Upper lobe of left lung (tissue), 6 donors: ENCODE measurements at regions not wholly inside any gene's neighbourhood (a gene's known extent, or its start where the extent isn't known, plus 50 kb on each side); places are given as distances from the start of the nearest gene placed in this dataset.

Experiments
- ATAC-seq, 2 donors: fragments of 200-7000 bp; cut with Tn5 transposase; one replicate each; pipeline ENCODE4 v1.9.1; 2022; ENCODE audit warnings: mild to moderate bottlenecking in 2 of 2, moderate library complexity in 2 of 2; ENCODE audit not compliant: low FRiP score in 2 of 2
- DNase-seq, 2 donors: peaks; one replicate each; pipeline ENCODE4 v3.0.0-alpha.2; 2019 to 2020
- H3K27ac ChIP-seq, 4 donors: fragments of 200-600 bp; sonication (generic); one replicate each; pipeline ENCODE4 v1.5.1; 2016 to 2019
- H3K27me3 ChIP-seq, 4 donors: fragments of 200-600 bp; sonication (generic); one replicate each; pipeline ENCODE4 v1.5.1; 2017 to 2019
- H3K36me3 ChIP-seq, 4 donors: fragments of 200-600 bp; sonication (generic); one replicate each; pipeline ENCODE4 v1.5.1; 2016 to 2019
- H3K4me1 ChIP-seq, 4 donors: fragments of 200-600 bp; sonication (generic); one replicate each; pipeline ENCODE4 v1.5.1; 2018 to 2019
- H3K4me3 ChIP-seq, 4 donors: fragments of 200-600 bp; sonication (generic); one replicate each; pipeline ENCODE4 v1.5.1; 2017 to 2019; ENCODE audit warnings: mild to moderate bottlenecking in 2 of 4, moderate library complexity in 1 of 4
- H3K9me3 ChIP-seq, 4 donors: fragments of 200-600 bp; sonication (generic); one replicate each; pipeline ENCODE4 v1.5.1; 2018 to 2019
- EP300 ChIP-seq, 4 donors: sonication (generic); formaldehyde crosslinking; IDR thresholded peaks; one replicate each; pipeline ENCODE4 v1.5.1; 2017; ENCODE audit warnings: antibody characterized with exemption in 4 of 4, control low read depth in 2 of 4
- POLR2A ChIP-seq, 4 donors: fragments of 450-650 bp; IDR thresholded peaks; one replicate each; pipeline ENCODE4 v1.5.1; 2016 to 2017; ENCODE audit warnings: antibody characterized with exemption in 4 of 4, mild to moderate bottlenecking in 2 of 4
- POLR2AphosphoS5 ChIP-seq, 2 donors: sonication (generic); formaldehyde crosslinking; IDR thresholded peaks; one replicate each; pipeline ENCODE4 v1.5.1; 2017; ENCODE audit warnings: antibody characterized with exemption in 2 of 2
- WGBS, 2 donors: methylation state at CpG; one replicate each; pipeline ENCODE4 v1.1.5; 2017 to 2018; 5-methylcytosine and 5-hydroxymethylcytosine counted together
- TF ChIP-seq, protein P1 (sequence below), 6 experiments: fragments of 450-650 bp in 4 of 6; fragments of 200-600 bp in 2 of 6; sonication (generic) in 2 of 6; IDR thresholded peaks; one replicate each; pipeline ENCODE4 v1.5.1; 2016 to 2019; ENCODE audit warnings: antibody characterized with exemption in 6 of 6
- donor health status: DM: no; HTN: no; CAD: no; lungs with moderate emphysema.
- donor health status: DM: no; HTN: yes; CAD: no; lungs with severe emphysema.

DNA sequence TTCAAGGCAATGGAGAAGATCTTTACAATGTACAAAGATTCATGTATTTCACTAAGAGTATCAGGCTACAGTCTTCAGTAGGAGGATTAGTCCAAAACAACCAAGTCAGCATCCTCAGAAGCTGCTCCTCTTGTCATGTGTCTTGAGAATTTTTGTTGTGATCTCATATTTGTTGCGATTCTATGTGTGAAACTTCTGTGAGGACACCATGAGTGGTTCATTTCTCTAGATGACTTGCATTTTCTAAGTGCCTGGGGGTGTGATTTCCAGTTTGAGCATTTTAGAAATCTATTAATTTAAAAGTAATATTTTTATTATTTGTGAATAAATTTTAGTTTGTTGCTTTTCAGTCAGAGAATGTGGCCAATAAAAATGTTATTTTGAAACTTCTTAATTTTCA is 94.5 kb downstream of the RAP2A start:
- ATAC-seq = no peak
- TF ChIP-seq EP300 (IDR thresholded peaks at IDR 0.05) = no peak
- no peak for TF ChIP-seq POLR2A (IDR thresholded peaks at IDR 0.05)
- TF ChIP-seq, protein P1, sequence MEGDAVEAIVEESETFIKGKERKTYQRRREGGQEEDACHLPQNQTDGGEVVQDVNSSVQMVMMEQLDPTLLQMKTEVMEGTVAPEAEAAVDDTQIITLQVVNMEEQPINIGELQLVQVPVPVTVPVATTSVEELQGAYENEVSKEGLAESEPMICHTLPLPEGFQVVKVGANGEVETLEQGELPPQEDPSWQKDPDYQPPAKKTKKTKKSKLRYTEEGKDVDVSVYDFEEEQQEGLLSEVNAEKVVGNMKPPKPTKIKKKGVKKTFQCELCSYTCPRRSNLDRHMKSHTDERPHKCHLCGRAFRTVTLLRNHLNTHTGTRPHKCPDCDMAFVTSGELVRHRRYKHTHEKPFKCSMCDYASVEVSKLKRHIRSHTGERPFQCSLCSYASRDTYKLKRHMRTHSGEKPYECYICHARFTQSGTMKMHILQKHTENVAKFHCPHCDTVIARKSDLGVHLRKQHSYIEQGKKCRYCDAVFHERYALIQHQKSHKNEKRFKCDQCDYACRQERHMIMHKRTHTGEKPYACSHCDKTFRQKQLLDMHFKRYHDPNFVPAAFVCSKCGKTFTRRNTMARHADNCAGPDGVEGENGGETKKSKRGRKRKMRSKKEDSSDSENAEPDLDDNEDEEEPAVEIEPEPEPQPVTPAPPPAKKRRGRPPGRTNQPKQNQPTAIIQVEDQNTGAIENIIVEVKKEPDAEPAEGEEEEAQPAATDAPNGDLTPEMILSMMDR (IDR thresholded peaks at IDR 0.05) = no peak
- TF ChIP-seq POLR2AphosphoS5 (IDR thresholded peaks at IDR 0.05) = no peak
- Histone ChIP-seq H3K27ac (no peak overlapping the region), H3K9me3 (no peaks in the 10 kb centered on the region), H3K27me3 (no peaks in the 10 kb centered on the region), H3K4me3 (no peak overlapping the region), H3K4me1 (no peaks in the 10 kb centered on the region), H3K36me3 (no peaks in the 10 kb centered on the region)
- DNase-seq = no peak
- WGBS, 2 donors = 82 to 85% methylated on average over 1 of the region's 1 CpG

DNA sequence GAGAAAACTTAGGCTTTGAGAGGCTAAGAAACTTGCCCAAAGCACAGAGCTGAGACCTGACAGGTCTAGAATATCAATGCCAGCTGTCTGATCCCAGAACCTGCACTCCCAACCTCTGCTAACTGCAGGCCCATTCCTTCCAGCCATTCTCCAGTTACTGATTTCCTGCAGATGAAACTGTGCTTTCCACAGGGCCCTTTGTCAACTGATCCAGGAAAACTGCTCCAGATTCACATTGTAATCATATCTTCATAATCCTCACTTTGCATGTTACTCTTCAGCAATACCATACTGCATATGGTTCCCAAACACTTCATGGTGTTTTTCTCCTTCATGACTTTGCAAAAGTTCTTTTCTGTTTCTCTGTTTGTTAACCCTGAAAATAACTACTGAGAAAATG is 100.6 kb downstream of the RAP2A start:
- TF ChIP-seq, protein P1 (IDR thresholded peaks at IDR 0.05) = no peak
- TF ChIP-seq POLR2AphosphoS5 (IDR thresholded peaks at IDR 0.05) (no peak), POLR2A (IDR thresholded peaks at IDR 0.05) (no peak), EP300 (IDR thresholded peaks at IDR 0.05) (no peak)
- Histone ChIP-seq H3K4me3 (no peak overlapping the region), H3K27ac (no peak overlapping the region), H3K36me3 (no peaks in the 10 kb centered on the region), H3K27me3 (no peaks in the 10 kb centered on the region), H3K9me3 (no peaks in the 10 kb centered on the region), H3K4me1 (no peaks in the 10 kb centered on the region)
- DNase-seq = no peak
- ATAC-seq = no peak

DNA sequence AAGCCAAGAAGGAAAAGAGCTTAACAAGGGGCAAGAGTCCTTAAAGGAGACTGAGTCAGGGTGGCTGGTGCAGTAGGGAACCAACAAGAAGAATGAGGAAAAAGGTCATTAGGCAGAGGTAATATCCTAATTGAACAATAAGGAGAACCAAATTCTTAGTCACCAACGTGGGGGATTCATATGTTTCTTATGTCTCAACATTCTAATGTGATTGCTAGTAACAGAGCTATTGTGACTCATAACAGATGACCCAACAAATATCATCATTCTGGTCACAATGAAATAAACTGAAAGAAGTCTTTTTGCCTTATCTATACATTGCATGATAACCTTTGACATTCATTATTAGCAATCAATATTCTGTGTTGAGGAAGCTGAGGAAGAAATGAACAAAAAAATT is 101.6 kb downstream of the RAP2A start:
- TF ChIP-seq EP300 (IDR thresholded peaks at IDR 0.05) (no peak), POLR2AphosphoS5 (IDR thresholded peaks at IDR 0.05) (no peak), POLR2A (IDR thresholded peaks at IDR 0.05) (no peak)
- TF ChIP-seq, protein P1 (IDR thresholded peaks at IDR 0.05) = no peak
- WGBS, 2 donors = 62 to 73% methylated on average over 1 of the region's 1 CpG
- no peaks in the 10 kb centered on the region for H3K9me3 ChIP-seq
- no peak overlapping the region for H3K4me3 ChIP-seq
- no peaks in the 10 kb centered on the region for H3K27me3 ChIP-seq
- H3K4me1 ChIP-seq = no peaks in the 10 kb centered on the region
- ATAC-seq (no peak), DNase-seq (no peak)
- H3K36me3 ChIP-seq = no peaks in the 10 kb centered on the region
- no peak overlapping the region for H3K27ac ChIP-seq

DNA sequence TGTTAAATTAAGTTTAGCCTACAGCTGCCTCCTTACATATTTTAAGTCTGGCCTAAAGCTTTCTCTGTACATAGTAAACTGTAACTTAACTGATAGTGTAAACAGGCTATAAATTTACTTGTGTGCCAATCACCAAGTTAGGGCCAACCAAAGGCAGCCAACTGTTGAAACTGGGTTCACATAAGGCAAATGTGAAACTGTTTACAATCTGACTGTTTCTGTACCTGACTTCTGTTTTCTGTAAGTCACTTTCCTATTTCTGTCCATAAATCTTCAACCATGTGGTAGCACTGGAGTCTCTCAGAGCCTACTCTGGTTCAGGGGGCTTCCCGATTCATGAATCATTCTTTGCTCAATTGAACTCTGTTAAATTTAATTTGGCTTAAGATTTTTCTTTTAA is 103.1 kb downstream of the RAP2A start:
- no peak for ATAC-seq
- 84 to 97% methylated on average over 1 of the region's 1 CpG for WGBS, 2 donors
- H3K9me3 ChIP-seq = no peaks in the 10 kb centered on the region
- H3K27me3 ChIP-seq = no peaks in the 10 kb centered on the region
- DNase-seq = no peak
- no peaks in the 10 kb centered on the region for H3K4me1 ChIP-seq
- H3K27ac ChIP-seq = no peak overlapping the region
- TF ChIP-seq POLR2AphosphoS5 (IDR thresholded peaks at IDR 0.05) (no peak), EP300 (IDR thresholded peaks at IDR 0.05) (no peak), POLR2A (IDR thresholded peaks at IDR 0.05) (no peak)
- TF ChIP-seq, protein P1 (IDR thresholded peaks at IDR 0.05) = no peak
- no peak overlapping the region for H3K4me3 ChIP-seq
- H3K36me3 ChIP-seq = no peaks in the 10 kb centered on the region

DNA sequence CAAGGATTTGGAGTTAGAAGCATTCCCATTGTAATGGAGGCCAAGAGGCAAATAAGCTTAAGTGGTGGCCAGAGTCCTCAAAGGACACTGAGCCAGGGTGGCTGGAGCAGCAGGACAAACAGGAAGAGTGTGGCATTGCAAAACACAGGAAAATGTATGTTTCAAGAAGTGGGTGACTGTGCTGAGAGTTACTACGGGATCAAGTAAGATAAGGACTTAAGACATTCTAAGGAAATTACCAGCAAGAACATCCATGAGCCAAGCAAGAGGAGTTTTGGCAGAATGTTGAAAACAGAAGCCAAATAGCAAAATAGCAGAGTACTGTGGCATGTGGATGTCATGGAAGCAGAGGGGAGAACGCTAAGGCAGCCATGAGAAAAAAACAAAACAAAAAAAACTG is 104.2 kb downstream of the RAP2A start:
- no peak overlapping the region for H3K27ac ChIP-seq
- ATAC-seq (no peak), DNase-seq (peak in 1 of 2 donors; percentile 23)
- no peaks in the 10 kb centered on the region for H3K4me1 ChIP-seq
- H3K36me3 ChIP-seq = no peaks in the 10 kb centered on the region
- TF ChIP-seq POLR2AphosphoS5 (IDR thresholded peaks at IDR 0.05) (no peak), POLR2A (IDR thresholded peaks at IDR 0.05) (no peak), EP300 (IDR thresholded peaks at IDR 0.05) (no peak)
- TF ChIP-seq, protein P1 (IDR thresholded peaks at IDR 0.05) = no peak
- H3K4me3 ChIP-seq = no peak overlapping the region
- WGBS, 2 donors = 44 to 55% methylated on average over 2 of the region's 2 CpGs
- H3K27me3 ChIP-seq = no peaks in the 10 kb centered on the region
- no peaks in the 10 kb centered on the region for H3K9me3 ChIP-seq
